ENCODE measurements at regions not wholly inside any gene's neighbourhood (a gene's known extent, or its start where the extent isn't known, plus 50 kb on each side); places are given as distances from the start of the nearest gene placed in this dataset.

DNA sequence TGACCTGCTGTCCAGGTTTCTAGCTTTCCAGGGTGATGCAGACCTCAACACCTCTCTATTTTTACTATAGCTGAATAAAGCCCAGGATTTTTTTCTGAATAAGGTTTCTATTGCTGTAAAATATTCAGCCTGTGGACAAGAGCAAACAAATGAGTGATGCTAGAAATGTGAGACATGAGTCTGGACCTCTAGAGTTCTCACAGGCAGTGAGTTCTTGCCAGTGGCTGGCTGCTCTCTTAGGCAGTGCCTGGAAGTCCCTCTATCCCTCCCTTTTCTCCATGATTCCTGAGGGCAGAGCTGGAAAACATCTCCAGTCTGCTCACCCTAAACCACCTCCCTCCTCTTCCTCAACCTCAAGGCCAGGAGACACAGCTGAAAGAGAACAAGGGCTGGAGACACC is 793.8 kb upstream of the IGFBP3 start:
- no peak for DNase-seq

DNA sequence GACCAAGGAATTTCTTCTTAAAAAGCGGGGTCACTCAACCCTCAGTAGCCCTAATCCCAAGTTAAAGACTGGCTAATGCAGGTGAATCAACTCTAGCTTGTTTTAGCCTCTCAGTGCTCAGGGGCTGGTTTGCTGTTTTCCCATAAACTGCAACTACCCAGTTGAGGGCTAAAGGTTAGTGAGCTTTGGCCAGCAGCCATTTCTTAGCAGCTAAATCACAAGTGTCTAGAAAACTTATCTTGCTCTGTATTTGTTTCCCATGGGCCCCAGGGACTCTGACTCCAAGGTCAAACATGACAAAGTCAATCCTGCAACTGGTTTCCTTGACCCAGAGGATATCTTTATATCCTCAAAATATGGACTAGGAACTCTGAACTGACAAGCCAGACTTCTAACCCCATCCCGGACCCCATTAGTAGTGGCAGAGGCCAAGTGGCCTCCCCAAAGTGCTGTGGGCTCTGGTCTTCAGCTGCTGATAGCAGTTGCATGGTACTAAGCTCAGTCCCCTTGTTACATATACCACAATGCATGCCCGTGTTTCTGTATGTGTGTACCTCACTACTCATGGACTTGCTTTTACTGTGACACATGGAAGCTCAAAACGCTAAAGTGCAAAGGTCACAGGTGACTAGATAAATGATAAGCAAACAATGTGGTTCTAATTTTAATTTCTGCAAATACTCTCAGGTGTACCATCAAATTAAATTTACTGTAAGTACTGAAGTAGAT is 793.0 kb upstream of the IGFBP3 start:
- no peak for DNase-seq

DNA sequence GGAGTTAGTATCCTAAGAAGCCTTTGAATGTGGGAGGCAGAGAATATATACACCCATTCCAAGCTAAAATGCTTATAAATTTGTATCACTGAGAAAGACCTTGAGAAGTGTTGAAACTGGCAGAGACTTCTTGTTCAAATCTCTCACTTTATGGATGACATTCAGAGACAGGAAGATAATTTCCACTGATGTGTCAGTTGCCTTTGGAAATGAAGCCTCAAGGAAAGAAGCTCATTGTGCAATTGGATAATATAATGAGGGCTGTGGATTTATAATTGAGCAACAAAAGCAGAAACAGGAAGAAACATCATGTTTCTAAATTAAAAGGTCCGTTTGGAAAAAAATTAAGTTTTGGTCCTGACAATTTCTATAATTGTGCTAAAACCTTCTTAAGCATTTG is 789.9 kb upstream of the IGFBP3 start:
- no peak for DNase-seq

DNA sequence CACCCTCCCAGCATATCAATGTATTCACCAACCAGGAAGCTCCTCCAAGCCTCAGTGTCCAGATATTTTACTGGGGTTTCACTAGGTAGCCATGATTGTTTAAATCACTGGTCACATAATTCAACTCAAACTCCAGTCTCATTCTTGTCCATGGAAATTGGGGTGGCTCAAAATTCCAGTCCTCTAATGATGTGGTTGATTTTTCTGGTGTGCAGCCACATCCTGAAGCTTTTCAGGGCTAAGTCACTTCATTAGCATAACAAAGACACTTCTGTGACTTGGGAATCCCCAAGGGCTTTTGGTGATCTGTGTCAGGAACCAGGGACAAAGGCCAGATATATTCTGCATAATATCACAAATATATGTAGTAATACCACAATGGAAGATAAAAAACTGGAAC is 786.9 kb upstream of the IGFBP3 start:
- DNase-seq: no peak

DNA sequence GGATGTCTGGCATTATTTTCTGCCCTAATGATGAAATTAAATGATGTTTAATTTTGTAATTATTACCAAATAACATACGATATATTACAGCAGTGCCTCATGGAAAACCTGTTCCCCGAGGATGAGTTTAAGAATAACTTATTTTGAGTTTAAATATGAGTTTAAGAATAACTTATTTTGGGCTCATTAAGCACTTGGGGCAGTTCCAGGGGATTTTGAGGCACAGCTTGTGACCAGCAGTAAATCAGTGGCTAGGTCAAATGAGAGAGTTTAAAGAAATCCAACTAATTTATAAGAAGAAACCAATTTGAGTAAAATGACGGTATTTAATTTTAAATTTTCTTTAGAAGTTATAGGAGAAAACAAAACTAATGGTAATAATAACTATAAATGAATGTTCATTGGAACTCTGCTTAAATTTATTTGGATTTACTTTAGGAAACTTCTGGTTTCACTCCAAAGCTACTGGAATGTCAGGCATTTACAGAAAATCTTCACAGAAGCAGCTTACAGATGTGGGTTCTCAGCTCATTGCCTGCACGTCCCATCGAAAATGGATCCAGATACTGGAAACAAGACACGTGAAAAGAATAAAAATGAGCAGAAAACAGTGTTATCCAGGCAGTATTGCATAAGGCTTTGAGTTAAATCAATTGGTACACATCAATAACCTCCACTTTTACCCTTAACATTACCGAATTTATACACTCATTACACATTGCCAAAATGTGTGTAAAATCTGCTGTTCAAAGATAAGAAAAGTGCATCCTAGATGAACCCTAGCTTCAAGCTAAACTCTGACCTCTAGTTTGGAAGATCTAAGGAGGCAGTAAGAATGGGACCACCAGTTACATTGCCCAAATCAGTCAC is 784.5 kb upstream of the IGFBP3 start:
- DNase-seq: no peak

DNA sequence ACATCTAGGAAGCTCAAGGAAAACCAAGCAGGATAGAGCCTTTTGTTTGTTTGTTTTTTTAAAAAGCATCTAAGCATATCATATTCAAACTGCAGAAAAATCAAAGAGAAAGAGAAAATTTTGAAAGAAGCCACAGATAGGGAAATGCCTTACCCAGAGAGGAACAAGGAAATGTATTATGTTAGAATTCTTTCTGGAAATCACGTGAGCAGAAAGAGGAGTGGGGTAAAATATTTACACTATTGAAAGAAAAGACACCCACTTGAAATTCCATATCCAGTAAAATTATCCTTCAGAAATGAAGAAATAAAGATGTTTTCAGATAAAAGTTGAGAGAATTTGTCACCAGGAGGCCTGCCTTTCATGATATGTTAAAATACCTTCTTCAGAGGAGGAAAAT is 775.7 kb upstream of the IGFBP3 start:
- DNase-seq: no peak

DNA sequence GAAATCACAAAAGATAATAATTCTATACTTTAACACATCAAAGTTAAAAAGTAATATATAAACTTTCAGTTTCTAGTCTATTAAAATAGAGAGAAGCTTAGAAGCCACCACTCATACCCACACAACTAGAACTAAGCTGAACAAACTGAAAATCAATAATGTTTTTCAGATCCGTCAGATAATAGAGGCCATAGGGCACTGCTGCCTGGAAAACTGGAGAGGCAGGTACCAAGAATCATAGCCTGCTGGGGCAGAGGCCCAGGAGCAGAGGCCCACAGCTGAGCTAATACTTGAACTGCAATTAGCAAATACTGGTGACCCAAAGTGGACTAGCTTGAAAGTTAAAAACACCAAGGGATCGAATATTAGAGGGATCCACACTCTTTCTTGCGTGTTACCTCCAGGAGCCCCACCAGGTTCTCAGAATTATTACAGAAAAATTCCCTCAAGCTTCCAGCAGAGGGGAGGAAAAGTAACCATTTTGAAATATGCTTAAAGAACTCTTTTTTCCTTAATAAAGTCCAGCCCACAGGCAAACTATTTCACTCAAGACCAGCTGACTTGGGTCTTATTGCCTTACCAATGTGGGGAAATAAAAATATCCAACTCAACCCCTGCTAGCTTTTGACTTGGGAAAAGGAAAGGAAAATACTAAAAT is 774.1 kb upstream of the IGFBP3 start:
- DNase-seq: no peak

DNA sequence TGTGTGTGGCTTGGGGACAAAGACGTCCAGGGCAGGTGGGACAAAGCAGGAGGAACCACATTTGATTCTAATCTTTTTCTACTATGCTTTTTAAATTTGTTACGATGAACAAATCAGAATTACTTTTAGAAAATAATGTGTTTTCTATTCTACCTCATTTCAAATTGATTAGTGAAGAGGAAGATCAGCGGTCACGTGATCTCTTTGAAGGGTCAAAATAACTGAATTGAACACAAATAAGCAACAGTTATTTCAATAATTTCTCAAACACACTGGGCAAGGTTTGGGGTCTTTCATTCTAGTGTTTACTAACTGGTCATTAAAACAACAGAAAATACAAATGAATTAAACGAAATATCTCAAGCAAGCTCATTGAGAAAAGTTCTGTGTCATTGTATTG is 773.0 kb upstream of the IGFBP3 start:
- no peak for DNase-seq

DNA sequence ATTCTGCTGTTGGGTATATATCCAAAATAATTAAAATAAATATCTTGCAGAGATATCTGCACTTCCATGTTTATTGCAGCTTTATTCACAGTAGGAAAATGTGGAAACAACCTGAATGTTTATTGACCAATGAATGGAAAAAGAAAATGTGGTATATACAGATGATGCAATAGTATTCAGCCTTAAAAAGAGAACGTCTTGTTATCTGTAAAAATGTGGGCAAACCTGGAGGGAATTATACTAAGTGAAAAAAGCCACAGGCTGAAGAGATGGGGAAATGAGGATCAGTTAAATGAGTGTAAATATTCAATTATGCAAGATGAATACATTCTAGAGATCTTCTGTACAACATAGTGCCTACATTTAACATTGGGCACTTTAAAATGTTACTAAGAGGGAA is 766.1 kb upstream of the IGFBP3 start:
- DNase-seq: no peak

DNA sequence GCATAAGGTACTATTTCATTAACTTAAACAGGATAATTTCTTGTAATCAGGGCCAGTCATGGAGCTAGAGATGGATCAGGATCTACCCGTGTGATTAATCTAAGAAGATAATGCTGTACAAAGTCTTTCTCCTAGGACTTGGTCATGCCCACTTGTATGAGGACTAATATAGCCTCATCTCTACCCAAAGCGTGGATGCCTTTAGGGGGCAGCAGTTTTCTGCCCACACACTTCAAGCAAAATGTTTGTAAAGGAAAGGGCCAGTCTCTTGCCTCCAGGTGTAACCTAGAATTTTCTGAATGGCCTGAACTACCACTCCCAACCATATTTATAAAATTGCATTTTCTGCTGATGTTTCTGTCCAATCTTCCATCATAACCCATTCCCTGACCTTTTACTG is 764.0 kb upstream of the IGFBP3 start:
- no peak for DNase-seq

DNA sequence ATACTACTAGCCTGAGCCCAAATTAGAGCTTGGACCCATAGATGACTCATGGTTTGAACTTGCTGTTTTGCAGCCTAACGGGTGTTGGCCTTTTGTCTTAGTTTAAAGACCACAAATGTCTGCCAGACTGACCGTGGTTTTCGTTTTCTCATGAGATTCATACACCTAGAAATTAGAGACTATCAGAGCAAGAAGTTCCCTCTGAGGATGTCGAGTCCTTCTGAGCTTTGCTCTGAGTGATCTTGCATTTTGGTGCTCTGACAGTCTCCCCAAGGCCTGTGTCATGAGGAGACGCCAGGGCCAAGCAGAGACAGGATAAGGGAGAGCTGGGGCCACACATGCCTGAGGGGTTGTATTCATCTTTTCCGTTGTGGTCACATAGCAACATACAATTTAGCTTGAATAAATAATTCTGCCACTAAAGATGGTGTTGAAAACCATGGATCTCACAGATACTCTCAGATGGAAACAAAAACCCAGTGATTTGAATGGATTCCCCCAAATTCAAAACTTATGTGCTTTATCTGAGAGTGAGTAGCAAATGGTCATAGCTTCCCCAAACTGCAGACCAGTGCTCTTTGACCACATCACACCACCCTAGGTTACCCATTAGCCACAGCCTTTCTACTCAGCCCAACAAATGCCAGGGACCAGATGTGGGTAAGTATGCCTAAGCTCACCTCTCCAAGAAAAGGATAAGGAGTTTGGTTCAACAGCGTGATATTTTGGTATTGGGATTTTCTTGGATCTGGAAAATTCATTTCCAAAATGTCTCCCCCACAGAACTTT is 762.0 kb upstream of the IGFBP3 start:
- DNase-seq: no peak

DNA sequence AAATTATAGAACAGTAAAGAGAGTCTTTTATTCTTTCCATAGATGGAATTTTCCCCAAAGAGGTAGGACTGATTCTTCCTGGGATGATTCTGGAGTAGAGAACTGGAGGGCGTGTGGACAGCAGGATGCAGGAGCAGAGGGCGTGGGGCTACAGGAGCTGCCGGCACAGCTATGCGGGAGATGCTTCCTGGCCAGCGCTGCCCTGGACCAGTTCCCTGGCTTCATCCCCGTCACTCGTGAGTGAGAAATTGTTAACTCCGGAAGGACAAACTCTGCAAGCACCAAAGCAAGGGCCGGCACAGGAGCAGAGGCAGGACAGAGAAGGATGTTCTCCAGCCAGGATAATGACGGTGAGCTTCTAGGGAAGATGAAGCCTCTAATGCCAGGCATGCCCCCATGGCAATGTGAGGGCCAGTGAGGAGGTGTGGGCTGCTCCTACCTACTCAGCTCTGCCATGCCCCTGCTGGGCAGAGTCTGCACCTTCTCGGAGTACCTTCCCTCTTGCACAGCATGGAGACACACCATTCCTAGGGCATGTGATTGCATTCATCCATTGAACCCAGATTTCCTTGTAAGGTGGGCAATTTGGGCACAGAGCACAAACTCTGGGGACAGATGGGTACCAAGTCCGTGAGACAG is 760.9 kb upstream of the IGFBP3 start:
- no peak for DNase-seq

DNA sequence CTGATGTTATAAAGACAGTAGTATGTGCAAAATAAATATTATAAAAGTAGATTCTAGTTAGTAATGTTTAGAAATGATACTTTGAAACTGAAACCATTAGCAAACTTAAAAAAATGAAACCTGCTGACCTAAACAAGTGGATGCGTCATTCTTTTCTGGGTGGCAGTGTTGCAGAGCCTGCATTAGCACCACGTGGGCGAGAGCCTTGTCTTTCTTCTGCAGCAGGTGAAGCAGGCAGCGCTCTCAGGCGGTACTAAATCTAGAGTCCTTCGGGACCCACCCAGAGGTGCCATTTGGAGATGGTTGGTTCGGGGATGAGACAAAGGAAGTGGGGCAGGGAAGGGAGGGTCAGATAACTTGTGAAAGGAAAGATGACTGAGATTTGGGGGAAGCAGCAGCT is 759.1 kb upstream of the IGFBP3 start:
- no peak for DNase-seq

DNA sequence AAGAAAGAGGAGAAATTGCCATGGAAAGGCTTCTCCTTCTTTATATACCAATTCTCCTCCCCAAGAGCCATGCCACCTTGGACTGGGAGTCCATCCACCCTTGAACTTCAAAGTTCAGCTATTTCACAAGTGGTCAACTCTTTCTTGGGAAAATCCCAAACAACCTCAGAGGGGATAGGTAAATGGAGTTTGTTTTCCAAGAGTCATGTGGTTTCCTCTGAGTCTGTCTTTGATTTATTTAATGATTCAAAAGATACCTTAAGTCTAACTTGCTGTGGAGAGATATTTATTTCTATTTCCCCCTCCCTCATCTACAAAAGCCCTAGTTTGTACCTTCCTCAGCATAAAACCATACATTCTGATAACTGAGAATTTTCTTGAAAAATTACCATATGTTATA is 758.6 kb upstream of the IGFBP3 start:
- DNase-seq: no peak

DNA sequence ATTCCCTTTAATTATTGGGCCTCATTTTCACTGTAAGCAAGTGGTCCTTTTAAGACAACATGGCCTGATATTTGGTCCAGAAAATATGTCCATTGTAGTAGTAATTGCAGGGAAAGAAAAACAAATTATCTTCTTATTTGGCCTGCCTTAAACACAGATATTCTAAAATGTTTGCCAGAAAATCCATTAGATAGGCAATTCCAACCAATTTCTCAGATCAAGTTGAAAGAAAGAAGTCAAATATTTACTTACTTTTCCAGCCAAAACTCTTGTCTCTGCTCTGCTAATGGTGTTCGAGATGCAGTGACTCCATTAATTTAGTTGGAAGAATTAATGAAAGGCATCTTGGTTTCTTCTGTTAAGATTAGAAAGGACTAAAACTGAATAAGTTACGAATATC is 757.3 kb upstream of the IGFBP3 start:
- DNase-seq: no peak

DNA sequence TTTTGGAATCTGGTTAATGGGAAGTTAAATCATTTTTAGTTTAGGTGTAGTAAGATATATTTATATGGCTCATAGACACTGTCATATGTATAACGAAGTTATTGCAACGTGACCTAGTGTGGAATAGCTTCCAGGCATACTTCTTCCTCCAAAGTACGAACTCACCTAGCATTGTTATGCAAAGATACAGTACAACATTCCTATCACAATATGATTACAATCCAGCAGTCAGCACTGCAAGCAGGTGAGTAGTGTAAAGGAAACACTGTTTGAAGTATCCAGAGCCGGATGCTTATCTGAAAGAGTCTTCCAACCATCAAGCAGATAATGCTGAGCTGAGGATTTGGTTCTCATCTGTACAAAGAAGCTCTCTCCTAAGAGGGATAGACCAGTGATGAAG is 754.4 kb upstream of the IGFBP3 start:
- no peak for DNase-seq

DNA sequence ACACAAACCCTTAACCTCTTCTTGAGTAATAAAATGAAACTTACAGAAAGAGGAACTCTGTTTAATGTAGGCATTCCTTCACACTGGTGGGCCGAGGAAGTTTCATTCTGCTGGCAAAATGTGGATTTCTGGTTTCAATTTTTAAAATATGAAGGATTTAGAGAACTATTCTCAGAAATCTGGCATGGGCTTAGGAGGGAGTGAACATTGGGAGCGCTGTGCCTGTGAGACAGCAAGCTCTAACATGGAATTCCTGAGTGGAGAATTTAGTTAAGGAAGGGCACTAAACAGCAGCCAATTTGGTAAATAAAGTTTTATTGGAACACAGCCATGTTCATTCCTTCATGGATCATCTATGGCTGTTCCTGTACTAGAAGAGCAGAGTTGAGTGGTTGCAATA is 751.8 kb upstream of the IGFBP3 start:
- DNase-seq: no peak

DNA sequence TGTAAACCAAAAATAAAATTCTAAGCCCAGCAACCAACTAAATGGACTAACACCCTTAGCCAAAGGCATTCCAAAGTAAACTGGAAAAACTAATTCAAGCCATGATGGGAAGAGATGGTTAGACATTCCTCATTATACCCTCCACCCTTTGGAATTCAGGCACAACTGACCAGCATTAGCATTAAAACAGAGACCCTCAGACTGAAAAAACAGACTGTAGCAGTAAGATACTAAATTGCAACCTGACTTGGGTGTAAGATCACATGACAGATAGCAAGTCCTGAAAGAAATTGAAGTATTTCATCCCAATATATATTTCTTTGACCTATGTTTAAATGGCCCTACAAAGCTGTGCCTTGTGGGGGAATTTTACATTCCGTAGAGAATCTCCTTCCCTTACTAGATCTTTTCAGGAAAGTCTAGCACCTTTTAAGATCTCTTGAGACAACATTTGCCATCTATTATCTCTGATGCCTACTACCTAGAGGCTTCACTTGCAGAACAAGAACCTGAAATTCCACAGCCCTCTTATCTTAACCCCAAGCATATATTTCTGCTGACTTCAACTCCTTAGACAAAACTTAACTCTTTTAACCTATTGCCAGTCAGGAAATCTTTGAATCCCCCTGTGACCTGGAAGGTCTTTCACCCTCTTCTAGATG is 750.2 kb upstream of the IGFBP3 start:
- DNase-seq: no peak

DNA sequence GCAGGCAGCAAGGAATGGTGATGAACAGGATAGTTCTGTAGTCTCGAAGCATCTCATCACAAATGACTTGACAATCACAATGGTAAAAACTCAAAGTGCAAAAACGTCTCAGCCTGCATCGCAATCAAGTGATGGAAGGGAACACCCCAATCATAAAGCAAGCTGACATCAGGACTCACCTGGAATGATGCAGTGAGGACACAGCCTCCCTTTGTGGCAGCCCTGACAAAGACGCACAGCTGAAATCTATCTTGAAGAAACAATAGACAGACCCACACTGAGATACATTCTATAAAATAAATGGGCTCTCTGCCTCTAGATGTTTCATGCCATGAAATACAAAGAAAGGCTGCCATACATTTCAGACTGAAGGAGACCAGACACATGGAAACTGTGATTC is 748.0 kb upstream of the IGFBP3 start:
- DNase-seq: no peak

DNA sequence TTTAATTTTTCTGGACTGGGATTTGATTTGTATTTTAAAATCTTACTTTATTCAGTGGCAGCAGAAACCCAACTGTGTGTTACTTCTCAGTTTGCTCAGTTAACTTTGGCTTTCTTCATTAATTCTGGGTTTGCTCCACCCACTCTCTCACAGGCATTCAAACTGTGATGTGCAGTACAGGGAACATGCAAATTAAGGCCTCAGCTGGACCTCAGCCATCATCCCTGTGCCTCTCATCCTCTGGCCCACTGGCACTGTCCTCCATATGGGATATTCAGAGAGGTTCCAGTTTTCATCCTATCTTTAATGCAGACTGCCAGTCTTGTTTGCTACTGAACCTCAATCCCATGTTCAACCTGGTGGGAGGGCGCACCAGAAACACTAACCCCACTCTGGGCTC is 743.4 kb upstream of the IGFBP3 start:
- DNase-seq: no peak

DNA sequence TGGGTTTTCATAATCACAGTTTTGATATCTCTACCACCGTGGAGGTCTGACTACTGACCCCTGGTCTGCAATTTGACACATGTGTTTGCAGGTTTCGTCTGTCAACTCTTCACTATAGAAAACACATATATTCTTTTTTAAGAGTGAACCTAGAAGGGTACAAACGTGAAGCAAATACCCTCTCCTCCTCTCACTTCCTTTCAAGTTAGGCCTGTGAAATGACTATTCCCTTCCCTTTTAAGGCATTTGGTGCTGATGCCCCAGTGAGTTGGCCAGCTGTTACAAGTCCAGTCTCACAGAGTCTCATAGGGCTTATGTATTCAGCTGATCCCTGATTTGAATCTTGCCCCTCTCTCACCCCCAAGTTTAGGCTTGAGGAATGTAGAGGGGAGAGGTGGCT is 742.0 kb upstream of the IGFBP3 start:
- no peak for DNase-seq

DNA sequence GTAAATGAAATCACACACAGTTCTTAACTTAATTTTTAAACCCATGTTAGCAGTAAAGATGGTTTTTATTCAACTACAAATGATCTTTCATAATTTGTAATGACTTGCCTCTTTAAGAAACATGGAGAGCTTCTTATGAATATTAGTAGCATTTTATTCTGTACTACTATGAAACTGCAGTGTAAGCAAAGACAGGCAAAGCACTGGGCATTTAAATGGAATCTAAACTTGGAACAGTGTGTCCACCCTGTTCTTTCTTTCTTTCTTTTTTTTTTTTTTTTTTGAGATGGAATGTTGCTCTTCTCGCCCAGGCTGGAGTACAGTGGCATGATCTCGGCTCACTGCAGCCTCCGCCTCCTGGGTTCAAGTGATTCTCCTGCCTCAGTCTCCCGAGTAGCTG is 740.4 kb upstream of the IGFBP3 start:
- DNase-seq: no peak

Measured in activated T-cell treated with anti-CD3 and anti-CD28 coated beads, Interleukin-2, amount 50 U/mL, for 48 hours (primary cell).